ENCODE measurements at regions not wholly inside any gene's neighbourhood (a gene's known extent, or its start where the extent isn't known, plus 50 kb on each side); places are given as distances from the start of the nearest gene placed in this dataset.
"Not testable (repeated sequence)": the region's sequence is repeated elsewhere in the genome, so short reads cannot be mapped to it uniquely, and the experiment has no call there.

GRCh38 chr22:25419247-25420113 is 145.0 kb upstream of the GRK3 start:
- peak; percentile 61 for DNase-seq
- no peak overlapping the region for H3K27ac ChIP-seq
- H4K20me1 ChIP-seq (ENCODE audit: insufficient read depth): no peaks in the 10 kb centered on the region
- TF ChIP-seq EZH2 (IDR thresholded peaks at IDR 0.05; ENCODE audit: insufficient read depth, poor library complexity, severe bottlenecking) (peak; percentile 58), EZH2phosphoT487 (IDR thresholded peaks at IDR 0.05; ENCODE audit: insufficient read depth, low read depth) (peak; percentile 56; the same call in 1 of the 2 replicates)
- no peaks in the 10 kb centered on the region for H3F3A ChIP-seq (ENCODE audit: insufficient read depth)
- peaks cover 11% of the 10 kb centered on the region; the same call in 1 of the 2 replicates for H3K4me1 ChIP-seq (ENCODE audit: insufficient read depth)
- H3K79me2 ChIP-seq (ENCODE audit: insufficient read depth): no peaks in the 10 kb centered on the region
- H3K9me2 ChIP-seq (ENCODE audit: insufficient read depth): no peaks in the 10 kb centered on the region
- no peaks in the 10 kb centered on the region for H3K9me3 ChIP-seq (ENCODE audit: low read depth)
- H3K9ac ChIP-seq: no peak overlapping the region
- no peaks in the 10 kb centered on the region for H3K36me3 ChIP-seq (ENCODE audit: low read depth)
- H3K27me3 ChIP-seq (replicated peaks; ENCODE audit: insufficient read depth): peaks cover 79% of the 10 kb centered on the region
- peak overlapping the region; percentile 57 for H3K4me3 ChIP-seq
- in situ Hi-C loops (cut with MboI): no loop called here
- WGBS, 2 experiments (ENCODE audit: low coverage in 1 of 2, low lambda C conversion rate in 2 of 2, missing lambda C conversion rate in 2 of 2): 3 to 5% methylated on average over 25 of the region's 25 CpGs
- peak overlapping the region; percentile 66 for H2AFZ ChIP-seq
- H3K4me2 ChIP-seq (ENCODE audit: unreplicated experiment): peak overlapping the region; percentile 80

GRCh38 chr22:25420114-25420441 is 144.4 kb upstream of the GRK3 start:
- H3F3A ChIP-seq (ENCODE audit: insufficient read depth); H4K20me1 ChIP-seq (ENCODE audit: insufficient read depth); H3K79me2 ChIP-seq (ENCODE audit: insufficient read depth); H2AFZ ChIP-seq; H3K9me2 ChIP-seq (ENCODE audit: insufficient read depth); H3K27ac ChIP-seq; H3K9me3 ChIP-seq (ENCODE audit: low read depth); in situ Hi-C loops (cut with MboI); H3K9ac ChIP-seq; DNase-seq; H3K36me3 ChIP-seq (ENCODE audit: low read depth): not testable (repeated sequence)
- H3K4me1 ChIP-seq (ENCODE audit: insufficient read depth): peaks cover 11% of the 10 kb centered on the region; the same call in 1 of the 2 replicates
- peak; percentile 57 for TF ChIP-seq EZH2 (IDR thresholded peaks at IDR 0.05; ENCODE audit: insufficient read depth, poor library complexity, severe bottlenecking)
- H3K27me3 ChIP-seq (replicated peaks; ENCODE audit: insufficient read depth): peaks cover 77% of the 10 kb centered on the region
- H3K4me2 ChIP-seq (ENCODE audit: unreplicated experiment): peak overlapping the region; percentile 80
- WGBS, 2 experiments (ENCODE audit: low coverage in 1 of 2, low lambda C conversion rate in 2 of 2, missing lambda C conversion rate in 2 of 2): 54 to 64% methylated on average over 6 of the region's 6 CpGs
- H3K4me3 ChIP-seq: peak overlapping the region; percentile 57; the same call in 1 of the 2 replicates

- DNase-seq: no peak
- Histone ChIP-seq H3F3A (ENCODE audit: insufficient read depth) (no peaks in the 10 kb centered on the region), H3K9me3 (ENCODE audit: low read depth) (no peaks in the 10 kb centered on the region), H3K9ac (no peak overlapping the region), H3K9me2 (ENCODE audit: insufficient read depth) (no peaks in the 10 kb centered on the region), H2AFZ (no peak overlapping the region), H3K4me1 (ENCODE audit: insufficient read depth) (peaks cover 11% of the 10 kb centered on the region; the same call in 1 of the 2 replicates), H3K27ac (no peak overlapping the region), H3K4me2 (ENCODE audit: unreplicated experiment) (no peak overlapping the region), H3K4me3 (no peak overlapping the region), H3K79me2 (ENCODE audit: insufficient read depth) (no peaks in the 10 kb centered on the region), H3K27me3 (replicated peaks; ENCODE audit: insufficient read depth) (peaks cover 73% of the 10 kb centered on the region), H3K36me3 (ENCODE audit: low read depth) (no peaks in the 10 kb centered on the region), H4K20me1 (ENCODE audit: insufficient read depth) (no peaks in the 10 kb centered on the region)
- TF ChIP-seq EZH2 (IDR thresholded peaks at IDR 0.05; ENCODE audit: insufficient read depth, poor library complexity, severe bottlenecking) (peak; percentile 74), EZH2phosphoT487 (IDR thresholded peaks at IDR 0.05; ENCODE audit: insufficient read depth, low read depth) (peak; percentile 22; the same call in 1 of the 2 replicates)
- 30% methylated on average over 19 to 21 of the region's 21 CpGs for WGBS, 2 experiments (ENCODE audit: low coverage in 1 of 2, low lambda C conversion rate in 2 of 2, missing lambda C conversion rate in 2 of 2)
- in situ Hi-C loops (cut with MboI): no loop called here
These were observed 144.0 kb upstream of the GRK3 start for GRCh38 chr22:25420471-25420924.

GRCh38 chr22:25420925-25421904 is 143.3 kb upstream of the GRK3 start:
- peaks cover 71% of the 10 kb centered on the region for H3K27me3 ChIP-seq (replicated peaks; ENCODE audit: insufficient read depth)
- no peak overlapping the region for H3K4me3 ChIP-seq
- DNase-seq: peak; percentile 40

GRCh38 chr22:25426530-25427308 is 137.8 kb upstream of the GRK3 start:
- H3K27ac ChIP-seq; H3K9ac ChIP-seq; H3K4me2 ChIP-seq (ENCODE audit: unreplicated experiment); H3K4me3 ChIP-seq; H2AFZ ChIP-seq; in situ Hi-C loops (cut with MboI); H3K9me3 ChIP-seq (ENCODE audit: low read depth); H3K9me2 ChIP-seq (ENCODE audit: insufficient read depth); H4K20me1 ChIP-seq (ENCODE audit: insufficient read depth); H3F3A ChIP-seq (ENCODE audit: insufficient read depth); H3K4me1 ChIP-seq (ENCODE audit: insufficient read depth); H3K79me2 ChIP-seq (ENCODE audit: insufficient read depth); H3K36me3 ChIP-seq (ENCODE audit: low read depth): not testable (repeated sequence)
- H3K27me3 ChIP-seq (replicated peaks; ENCODE audit: insufficient read depth): peaks cover 27% of the 10 kb centered on the region
- DNase-seq: peak; percentile 24
- 72 to 80% methylated on average over 9 to 10 of the region's 10 CpGs for WGBS, 2 experiments (ENCODE audit: low coverage in 1 of 2, low lambda C conversion rate in 2 of 2, missing lambda C conversion rate in 2 of 2)

More at GRCh38 chr22:25420925-25421904, 143.3 kb upstream of the GRK3 start:
- 7 to 8% methylated on average over 61 to 70 of the region's 85 CpGs for WGBS, 2 experiments (ENCODE audit: low coverage in 1 of 2, low lambda C conversion rate in 2 of 2, missing lambda C conversion rate in 2 of 2)
- Histone ChIP-seq H3K9ac (no peak overlapping the region), H3K4me2 (ENCODE audit: unreplicated experiment) (no peak overlapping the region), H3K4me1 (ENCODE audit: insufficient read depth) (peaks cover 11% of the 10 kb centered on the region; the same call in 1 of the 2 replicates), H3K27ac (no peak overlapping the region), H4K20me1 (ENCODE audit: insufficient read depth) (no peaks in the 10 kb centered on the region), H3K36me3 (ENCODE audit: low read depth) (no peaks in the 10 kb centered on the region), H3K79me2 (ENCODE audit: insufficient read depth) (no peaks in the 10 kb centered on the region), H3F3A (ENCODE audit: insufficient read depth) (no peaks in the 10 kb centered on the region), H2AFZ (no peak overlapping the region), H3K9me2 (ENCODE audit: insufficient read depth) (no peaks in the 10 kb centered on the region), H3K9me3 (ENCODE audit: low read depth) (no peaks in the 10 kb centered on the region)
- in situ Hi-C loops (cut with MboI): no loop called here
- TF ChIP-seq EZH2phosphoT487 (IDR thresholded peaks at IDR 0.05; ENCODE audit: insufficient read depth, low read depth) (no peak), EZH2 (IDR thresholded peaks at IDR 0.05; ENCODE audit: insufficient read depth, poor library complexity, severe bottlenecking) (peak; percentile 94)

Data from GM23248 (cell line).